Glomerular visceral epithelial cell (primary cell): ENCODE measurements at regions not wholly inside any gene's neighbourhood (a gene's known extent, or its start where the extent isn't known, plus 50 kb on each side); places are given as distances from the start of the nearest gene placed in this dataset.
A peak's percentile ranks its signal among the peaks of the same experiment; 100 is the strongest.

Experiments
- DNase-seq: peaks from one replicate; pipeline ENCODE4 v3.0.0-alpha.2; 2016; ENCODE audit errors: extremely low spot score

GRCh38 chr17:36728030-36728991 lies 126.9 kb downstream of the MRM1 start:
- DNase-seq: no peak

GRCh38 chr17:36730095-36730808 lies 128.9 kb downstream of the MRM1 start:
- DNase-seq: no peak

GRCh38 chr17:36730857-36731490 lies 129.6 kb downstream of the MRM1 start:
- DNase-seq: no peak

GRCh38 chr17:36731811-36732210 lies 130.4 kb downstream of the MRM1 start:
- DNase-seq: no peak

- no peak for DNase-seq
Measured at GRCh38 chr17:36732351-36732750, 131.0 kb downstream of the MRM1 start.

- DNase-seq: no peak
Measured at GRCh38 chr17:36736201-36737156, 135.1 kb downstream of the MRM1 start.

GRCh38 chr17:36739208-36739607 lies 137.8 kb downstream of the MRM1 start:
- no peak for DNase-seq

- DNase-seq: no peak
Measured at GRCh38 chr17:36740157-36740556, 138.8 kb downstream of the MRM1 start.

- DNase-seq: no peak
Measured at GRCh38 chr17:36741019-36741902, 139.9 kb downstream of the MRM1 start.

GRCh38 chr17:36742267-36743000 lies 141.1 kb downstream of the MRM1 start:
- DNase-seq: no peak

- no peak for DNase-seq
Measured at GRCh38 chr17:36743130-36743529, 141.7 kb downstream of the MRM1 start.

- DNase-seq: no peak
Measured at GRCh38 chr17:36746381-36747053, 145.1 kb downstream of the MRM1 start.

GRCh38 chr17:36747861-36748260 lies 146.5 kb downstream of the MRM1 start:
- DNase-seq: no peak

GRCh38 chr17:36748272-36748671 lies 146.9 kb downstream of the MRM1 start:
- no peak for DNase-seq

- no peak for DNase-seq
Measured at GRCh38 chr17:36749493-36749892, 148.1 kb downstream of the MRM1 start.

GRCh38 chr17:36750316-36750885 lies 149.0 kb downstream of the MRM1 start:
- no peak for DNase-seq

- no peak for DNase-seq
Measured at GRCh38 chr17:36752096-36752888, 150.9 kb downstream of the MRM1 start.

- peak; percentile 12 for DNase-seq
Measured at GRCh38 chr17:36755586-36755985, 154.2 kb downstream of the MRM1 start.
